SK-N-SH (cell line): ENCODE measurements at regions not wholly inside any gene's neighbourhood (a gene's known extent, or its start where the extent isn't known, plus 50 kb on each side); places are given as distances from the start of the nearest gene placed in this dataset.

ENCODE experiments used
- CTCF ChIA-PET: fragments of 300-600, 350-600 bp; formaldehyde crosslinking; extraction: SDS; loops from one replicate; lab custom pipeline; 2021; lab: Yijun Ruan, JAX
- POLR2A ChIA-PET: fragments of 350-600 bp; sonication (Branson Sonifier 250); formaldehyde crosslinking; extraction: SDS; loops from one replicate; lab custom pipeline; 2020; ENCODE audit warnings: antibody characterized with exemption, inconsistent platforms; lab: Yijun Ruan, JAX
- DNase-seq: peaks from one replicate; pipeline ENCODE4 v3.0.0; 2012
- H2AFZ ChIP-seq: fragments of 200-600 bp; sonication (generic); 2 replicates; pipeline ENCODE4 v1.8.1; 2016; ENCODE audit warnings: antibody characterized with exemption, mild to moderate bottlenecking, low read depth
- H3F3A ChIP-seq: fragments of 200-600 bp; sonication (generic); replicated peaks from 2 replicates; pipeline ENCODE3; 2016; ENCODE audit warnings: antibody characterized with exemption, mild to moderate bottlenecking; ENCODE audit not compliant: insufficient read depth
- H3K27ac ChIP-seq, 2 experiments: fragments of 200-500 bp in 1 of 2; fragments of 200-600 bp in 1 of 2; sonication (Bioruptor generic) in 1 of 2; sonication (generic), shearing (Covaris generic) in 1 of 2; 2 replicates each; pipeline versions ENCODE4 v1.5.1 to v1.6.1; 2014 to 2016; ENCODE audit warnings: low read depth in 2 of 2, inconsistent platforms in 1 of 2, low read length in 1 of 2, mild to moderate bottlenecking in 1 of 2, mixed read lengths in 1 of 2
- H3K27me3 ChIP-seq: fragments of 200-600 bp; sonication (generic), shearing (Covaris generic); 2 replicates; pipeline ENCODE4 v1.6.1; 2016; ENCODE audit warnings: mixed run types; ENCODE audit not compliant: insufficient read depth
- H3K36me3 ChIP-seq, 2 experiments: fragments of 200-500 bp in 1 of 2; fragments of 200-600 bp in 1 of 2; sonication (Bioruptor generic) in 1 of 2; sonication (generic) in 1 of 2; replicated peaks in 1 of 2; 2 replicates each; pipeline versions ENCODE3 to v1.5.1; 2014 to 2016; ENCODE audit warnings: low read length in 1 of 2, mild to moderate bottlenecking in 1 of 2; ENCODE audit not compliant: insufficient read depth in 2 of 2, control insufficient read depth in 1 of 2
- H3K4me1 ChIP-seq, 2 experiments: fragments of 200-500 bp in 1 of 2; fragments of 200-600 bp in 1 of 2; sonication (Bioruptor generic) in 1 of 2; sonication (generic), shearing (Covaris generic) in 1 of 2; 2 replicates each; pipeline versions ENCODE4 v1.5.1 to v1.6.1; 2014 to 2016; ENCODE audit warnings: low read depth in 1 of 2, low read length in 1 of 2, mixed run types in 1 of 2; ENCODE audit not compliant: insufficient read depth in 2 of 2, control insufficient read depth in 1 of 2
- H3K4me2 ChIP-seq: fragments of 200-600 bp; sonication (generic), shearing (Covaris generic); 2 replicates; pipeline ENCODE4 v1.6.1; 2017; ENCODE audit warnings: mixed run types
- H3K4me3 ChIP-seq, 2 experiments: fragments of 200-500 bp in 1 of 2; fragments of 200-600 bp in 1 of 2; sonication (Bioruptor generic) in 1 of 2; sonication (generic), shearing (Covaris generic) in 1 of 2; 2 replicates each; pipeline versions ENCODE4 v1.5.1 to v1.8.1; 2014 to 2016; ENCODE audit warnings: low read depth in 2 of 2, inconsistent platforms in 1 of 2, low read length in 1 of 2, mild to moderate bottlenecking in 1 of 2, mixed read lengths in 1 of 2, moderate library complexity in 1 of 2
- H3K79me2 ChIP-seq: fragments of 200-600 bp; sonication (generic); 2 replicates; pipeline ENCODE4 v1.8.1; 2017; ENCODE audit warnings: mild to moderate bottlenecking; ENCODE audit not compliant: insufficient read depth
- H3K9ac ChIP-seq: fragments of 200-600 bp; sonication (generic); 2 replicates; pipeline ENCODE4 v1.6.1; 2017; ENCODE audit warnings: mixed run types
- H3K9me2 ChIP-seq: fragments of 200-600 bp; sonication (generic); 2 replicates; pipeline ENCODE4 v1.6.1; 2017; ENCODE audit warnings: mixed run types
- H3K9me3 ChIP-seq: fragments of 200-600 bp; sonication (generic); 2 replicates; pipeline ENCODE4 v1.6.1; 2017; ENCODE audit warnings: mixed run types, mild to moderate bottlenecking, moderate library complexity
- H4K20me1 ChIP-seq: fragments of 200-600 bp; sonication (generic); 2 replicates; pipeline ENCODE4 v1.6.1; 2017; ENCODE audit warnings: mild to moderate bottlenecking, mixed run types; ENCODE audit not compliant: insufficient read depth
- CTCF ChIP-seq: fragments of 200-600 bp; sonication (generic); IDR thresholded peaks from 2 replicates; pipeline ENCODE4 v1.6.1; 2017; ENCODE audit warnings: antibody characterized with exemption, mild to moderate bottlenecking, moderate library complexity
- ELF1 ChIP-seq: IDR thresholded peaks from 2 replicates; pipeline ENCODE4 v1.4.0; 2012
- EP300 ChIP-seq, 2 experiments: IDR thresholded peaks; 2 replicates each; pipeline versions ENCODE4 v1.4.0 to v1.6.1; 2012; ENCODE audit warnings: borderline replicate concordance in 1 of 2, low read depth in 1 of 2, low read length in 1 of 2
- FOXM1 ChIP-seq: IDR thresholded peaks from 2 replicates; pipeline ENCODE4 v1.4.0; 2012; ENCODE audit warnings: low read depth, mild to moderate bottlenecking
- GATA2 ChIP-seq: sonication (generic); formaldehyde crosslinking; IDR thresholded peaks from 2 replicates; pipeline ENCODE4 v1.5.0; 2020; ENCODE audit warnings: mild to moderate bottlenecking, missing genetic modification reagents
- IRF3 ChIP-seq: fragments of 150-350 bp; IDR thresholded peaks from 2 replicates; pipeline ENCODE4 v1.6.1; 2016; ENCODE audit warnings: mild to moderate bottlenecking, low read depth, low read length
- JUND ChIP-seq: IDR thresholded peaks from 2 replicates; pipeline ENCODE4 v1.4.0; 2012
- MAX ChIP-seq: IDR thresholded peaks from 2 replicates; pipeline ENCODE4 v1.4.0; 2012; ENCODE audit warnings: low read depth
- MEF2A ChIP-seq: IDR thresholded peaks from 2 replicates; pipeline ENCODE4 v1.4.0; 2012; ENCODE audit warnings: low read depth, borderline replicate concordance
- MXI1 ChIP-seq: IDR thresholded peaks from 2 replicates; pipeline ENCODE4 v1.6.1; 2012; ENCODE audit warnings: mild to moderate bottlenecking, low read depth, low read length, improper control_type of control experiment
- NFIC ChIP-seq: IDR thresholded peaks from 2 replicates; pipeline ENCODE4 v1.4.0; 2012; ENCODE audit warnings: borderline replicate concordance
- PBX3 ChIP-seq: IDR thresholded peaks from 2 replicates; pipeline ENCODE4; 2012
- RXRA ChIP-seq: IDR thresholded peaks from 2 replicates; pipeline ENCODE4 v1.4.0; 2012; ENCODE audit warnings: low read depth, mild to moderate bottlenecking, borderline replicate concordance
- SIN3A ChIP-seq: IDR thresholded peaks from 2 replicates; pipeline ENCODE4 v1.6.1; 2012; ENCODE audit warnings: low read depth, mild to moderate bottlenecking, low read length, moderate library complexity, borderline replicate concordance
- TAF1 ChIP-seq: IDR thresholded peaks from 2 replicates; pipeline ENCODE4 v1.6.1; 2012; ENCODE audit warnings: low read depth, mild to moderate bottlenecking, low read length, moderate library complexity, borderline replicate concordance
- USF1 ChIP-seq: IDR thresholded peaks from 2 replicates; pipeline ENCODE4 v1.4.0; 2012; ENCODE audit warnings: low read depth, borderline replicate concordance
- ZBTB33 ChIP-seq: IDR thresholded peaks from 2 replicates; pipeline ENCODE4 v1.4.0; 2012; ENCODE audit warnings: low read depth, borderline replicate concordance
- WGBS: methylation state at CpG from one replicate; pipeline ENCODE4 v1.1.6; 2017; ENCODE audit warnings: low lambda C conversion rate; 5-methylcytosine and 5-hydroxymethylcytosine counted together

- POLR2A ChIA-PET = no interaction called here
- DNase-seq = no peak
- H3K36me3 ChIP-seq = no peaks in the 10 kb centered on the region
- no peaks in the 10 kb centered on the region for H3K9me2 ChIP-seq
- no peak overlapping the region for H3K27ac ChIP-seq
- CTCF ChIA-PET = no interaction called here
- H2AFZ ChIP-seq = no peak overlapping the region
- H3K9me3 ChIP-seq = no peaks in the 10 kb centered on the region
- TF ChIP-seq ZBTB33 (no peak), PBX3 (no peak)
- TF ChIP-seq, all 33 proteins: peak for 0
- Histone ChIP-seq H4K20me1 (no peaks in the 10 kb centered on the region), H3F3A (no peaks in the 10 kb centered on the region), H3K9ac (no peak overlapping the region), H3K79me2 (no peaks in the 10 kb centered on the region), H3K4me3 (no peak overlapping the region), H3K4me1 (no peaks in the 10 kb centered on the region), H3K27me3 (peaks cover 6% of the 10 kb centered on the region; the same call in 1 of the 2 replicates), H3K4me2 (no peak overlapping the region)
- 23% methylated on average over 2 of the region's 2 CpGs for WGBS
Observed at GRCh38 chrX:111039606-111040005, 56.4 kb upstream of the PAK3 start.

- Histone ChIP-seq H4K20me1 (no peaks in the 10 kb centered on the region), H3K9me3 (no peaks in the 10 kb centered on the region), H3K36me3 (no peaks in the 10 kb centered on the region), H3K9ac (no peak overlapping the region), H3K4me3 (no peak overlapping the region), H3K4me2 (no peak overlapping the region), H3K4me1 (no peaks in the 10 kb centered on the region), H3K9me2 (no peaks in the 10 kb centered on the region), H3K79me2 (no peaks in the 10 kb centered on the region), H3K27ac (no peak overlapping the region), H3K27me3 (peaks cover 4% of the 10 kb centered on the region; the same call in 1 of the 2 replicates), H2AFZ (no peak overlapping the region), H3F3A (no peaks in the 10 kb centered on the region)
- TF ChIP-seq SIN3A = no peak
- TF ChIP-seq USF1 = no peak
- no peak for TF ChIP-seq TAF1
- no peak for TF ChIP-seq CTCF
- no peak for TF ChIP-seq RXRA
- no peak for TF ChIP-seq EP300 (IDR thresholded peaks at IDR 0.05; ENCODE audit: borderline replicate concordance in 1 of 2, low read depth in 1 of 2, low read length in 1 of 2)
- no peak for TF ChIP-seq IRF3
- no peak for TF ChIP-seq MAX
- no peak for TF ChIP-seq MXI1
- no peak for TF ChIP-seq ELF1
- TF ChIP-seq MEF2A = no peak
- TF ChIP-seq FOXM1 = no peak
- no peak for TF ChIP-seq NFIC
- no peak for TF ChIP-seq GATA2
- TF ChIP-seq JUND = no peak
- CTCF ChIA-PET = no interaction called here
- POLR2A ChIA-PET = no interaction called here
- WGBS = 14% methylated on average over 2 of the region's 2 CpGs
- DNase-seq = no peak
Observed at GRCh38 chrX:111035991-111036390, 60.0 kb upstream of the PAK3 start.
